Activated CD4-positive, alpha-beta T cell treated with anti-CD3 and anti-CD28 coated beads, Interleukin-2, Interleukin-4, amounts not matched to agents 100 ng/mL and 50 ng/mL, durations not matched to agents 16 hours and 8 hours (primary cell): ENCODE measurements at regions not wholly inside any gene's neighbourhood (a gene's known extent, or its start where the extent isn't known, plus 50 kb on each side); places are given as distances from the start of the nearest gene placed in this dataset.
"Not testable (repeated sequence)": the region's sequence is repeated elsewhere in the genome, so short reads cannot be mapped to it uniquely, and the experiment has no call there.

Experiments
- DNase-seq: peaks from one replicate; pipeline ENCODE4 v3.0.0-alpha.2; 2020; ENCODE audit warnings: low spot score

- peak; percentile 3 for DNase-seq
These were observed 171.6 kb downstream of the VAPA start for GRCh38 chr18:10085416-10085815.

GRCh38 chr18:10085876-10086275, 172.1 kb downstream of the VAPA start:
- no peak for DNase-seq

DNA sequence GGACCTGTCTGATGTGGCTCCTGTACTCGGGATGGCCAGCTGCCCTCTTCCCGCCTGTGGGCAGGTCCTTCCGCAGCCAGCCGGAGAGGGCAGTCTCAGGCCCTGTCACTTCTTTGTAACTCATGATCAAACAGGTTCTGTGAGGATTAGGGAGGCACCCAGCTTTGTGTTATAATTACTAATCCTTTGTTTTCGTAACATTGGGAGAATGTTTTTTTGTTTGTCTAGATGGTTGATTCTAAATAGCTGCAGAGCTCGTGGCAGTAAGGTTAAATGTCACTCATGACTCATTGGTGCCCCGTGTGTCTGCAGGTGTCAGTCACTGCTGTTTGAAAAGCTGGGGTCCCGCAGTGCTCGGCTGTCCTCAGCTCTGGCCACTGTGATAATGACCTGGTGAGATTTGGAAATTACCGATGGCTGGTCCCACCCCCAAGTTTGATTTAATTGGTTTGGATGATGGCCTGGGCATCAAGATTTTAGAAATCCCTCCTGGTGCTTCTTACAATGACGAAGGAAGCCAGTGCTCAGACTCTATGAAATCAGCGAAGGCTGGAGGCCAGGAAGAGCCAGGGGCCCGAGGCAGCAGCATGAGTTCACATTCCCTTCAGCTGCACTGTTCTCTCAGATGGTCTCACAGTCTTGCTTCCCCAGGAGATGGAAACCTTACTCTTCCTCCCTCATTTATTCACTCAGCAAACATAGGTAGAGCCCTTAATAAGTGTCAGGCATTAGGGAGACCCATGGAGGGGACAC, 172.8 kb downstream of the VAPA start:
- no peak for DNase-seq

- DNase-seq: no peak
These were observed 174.9 kb downstream of the VAPA start for GRCh38 chr18:10088734-10089133.

DNA sequence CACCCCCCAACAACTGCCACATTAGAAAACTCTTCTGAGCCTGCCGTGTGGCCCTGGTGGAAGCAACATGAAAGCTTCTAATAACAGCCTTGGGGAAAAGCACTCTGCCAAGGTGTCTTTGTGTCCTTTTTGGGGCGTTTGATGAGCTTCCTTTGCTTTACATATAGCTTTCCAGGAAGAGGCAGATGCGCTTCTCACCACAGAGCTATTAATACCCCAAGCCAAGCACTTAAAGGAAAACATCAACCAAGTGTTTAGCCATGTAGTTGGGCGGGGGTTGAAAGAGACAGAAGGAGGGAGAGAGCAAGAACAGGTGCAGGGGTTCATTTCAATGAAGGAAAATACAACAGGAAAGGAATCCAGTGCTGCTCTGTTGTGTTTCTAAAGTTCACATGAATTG, 176.1 kb downstream of the VAPA start:
- no peak for DNase-seq

DNA sequence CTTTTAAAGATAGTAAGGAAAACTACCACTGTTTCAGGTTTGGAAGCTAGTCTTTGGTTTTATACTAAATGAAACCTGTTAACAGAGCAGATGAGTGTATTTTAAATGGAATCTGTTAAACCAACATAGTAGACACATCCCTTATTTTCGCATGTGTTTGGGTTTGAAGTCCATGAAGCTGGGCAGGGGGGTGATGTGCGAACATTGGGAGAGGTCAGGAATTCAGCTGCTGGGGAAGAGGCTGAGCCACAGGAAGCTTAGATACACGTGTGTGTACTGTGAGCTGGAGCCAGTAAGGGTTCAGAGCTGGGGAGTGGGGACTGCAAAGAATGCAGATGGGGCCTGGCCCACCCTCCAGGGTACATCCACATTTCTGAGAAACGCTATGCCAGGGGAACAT, 176.9 kb downstream of the VAPA start:
- DNase-seq: no peak

DNA sequence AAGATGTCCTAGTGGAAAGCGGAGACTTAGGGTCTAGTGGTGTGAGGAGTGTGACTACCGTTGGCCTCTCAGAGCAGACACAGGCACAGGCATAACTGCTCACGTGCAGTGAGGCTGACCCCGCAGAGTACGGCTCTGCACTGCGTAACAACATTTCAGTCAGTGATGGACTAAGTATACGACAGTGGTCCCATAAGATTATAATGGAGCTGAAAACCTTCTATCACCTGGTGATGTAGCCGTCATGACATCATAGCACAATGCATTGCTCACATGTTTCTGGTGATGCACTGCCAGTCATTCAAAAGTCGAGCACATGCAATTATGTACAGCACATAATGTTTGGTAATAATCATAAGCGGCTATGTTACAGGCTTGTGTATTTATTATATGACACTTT, 179.6 kb downstream of the VAPA start:
- no peak for DNase-seq

- no peak for DNase-seq
These were observed 180.3 kb downstream of the VAPA start for GRCh38 chr18:10094154-10094553.

DNA sequence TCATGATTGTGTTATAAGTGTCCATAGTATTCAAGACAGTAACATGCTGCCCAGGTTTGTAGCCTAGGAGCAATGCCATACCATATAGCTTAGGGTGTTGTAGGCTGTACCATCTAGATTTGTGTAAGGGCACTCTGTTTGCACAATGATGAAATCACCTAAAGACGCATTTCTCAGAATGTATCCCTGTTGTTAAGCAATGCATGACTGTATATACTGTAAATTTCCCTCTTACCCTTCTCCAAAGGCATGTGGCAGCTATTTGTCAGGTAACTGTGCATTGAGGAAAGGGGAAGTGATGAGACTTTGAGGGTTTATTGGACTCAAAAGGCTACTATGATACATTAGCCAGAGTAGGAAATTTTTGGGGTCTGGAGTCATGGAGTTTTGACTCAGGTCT, 180.8 kb downstream of the VAPA start:
- DNase-seq: no peak

- DNase-seq: no peak
These were observed 181.5 kb downstream of the VAPA start for GRCh38 chr18:10095356-10095755.

DNA sequence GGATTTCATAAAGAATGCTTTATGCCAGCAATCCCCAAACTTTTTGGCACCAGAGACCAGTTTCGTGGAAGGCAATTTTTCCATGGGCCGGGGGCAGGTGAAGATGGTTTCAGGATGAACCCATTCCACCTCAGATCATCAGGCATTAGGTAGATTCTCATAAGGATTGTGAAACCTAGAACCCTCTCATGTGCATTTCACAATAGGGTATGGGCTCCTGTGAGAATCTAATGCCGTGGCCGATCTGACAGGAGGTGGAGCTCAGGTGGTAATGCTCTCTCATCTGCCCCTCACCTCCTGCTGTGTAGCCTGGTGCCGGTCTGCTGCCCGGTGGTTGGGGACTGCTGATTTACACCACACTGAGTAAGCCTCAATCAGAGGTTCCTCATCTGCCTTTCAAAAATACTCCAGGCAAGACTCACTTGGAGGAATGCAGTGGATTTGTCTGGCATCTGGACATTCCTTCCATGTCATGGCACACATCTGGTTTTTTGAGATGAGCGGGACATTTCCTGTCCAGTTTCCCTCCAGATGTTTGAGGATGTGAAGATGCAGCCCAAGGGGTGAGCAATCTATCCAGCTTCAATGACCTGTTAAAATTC, 185.8 kb downstream of the VAPA start:
- DNase-seq: no peak

DNA sequence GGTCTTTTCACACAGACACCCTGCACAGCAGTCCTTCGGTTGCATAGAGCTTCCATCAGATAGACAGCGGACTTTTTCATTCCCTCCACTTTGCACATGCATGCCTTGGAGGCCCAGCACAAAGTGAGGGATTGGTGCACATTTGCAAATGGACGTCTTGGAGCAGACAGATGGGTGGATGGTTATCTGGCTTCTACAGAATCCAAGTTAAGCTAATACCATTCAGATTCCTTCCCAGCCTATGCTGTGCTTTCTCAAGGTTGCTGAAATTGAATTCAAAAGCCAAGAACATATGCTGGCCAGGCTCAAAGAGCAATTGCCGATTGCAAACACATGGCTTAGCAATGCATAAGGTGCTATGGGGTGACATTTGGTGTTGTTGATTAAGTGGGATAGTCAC, 186.4 kb downstream of the VAPA start:
- no peak for DNase-seq

DNA sequence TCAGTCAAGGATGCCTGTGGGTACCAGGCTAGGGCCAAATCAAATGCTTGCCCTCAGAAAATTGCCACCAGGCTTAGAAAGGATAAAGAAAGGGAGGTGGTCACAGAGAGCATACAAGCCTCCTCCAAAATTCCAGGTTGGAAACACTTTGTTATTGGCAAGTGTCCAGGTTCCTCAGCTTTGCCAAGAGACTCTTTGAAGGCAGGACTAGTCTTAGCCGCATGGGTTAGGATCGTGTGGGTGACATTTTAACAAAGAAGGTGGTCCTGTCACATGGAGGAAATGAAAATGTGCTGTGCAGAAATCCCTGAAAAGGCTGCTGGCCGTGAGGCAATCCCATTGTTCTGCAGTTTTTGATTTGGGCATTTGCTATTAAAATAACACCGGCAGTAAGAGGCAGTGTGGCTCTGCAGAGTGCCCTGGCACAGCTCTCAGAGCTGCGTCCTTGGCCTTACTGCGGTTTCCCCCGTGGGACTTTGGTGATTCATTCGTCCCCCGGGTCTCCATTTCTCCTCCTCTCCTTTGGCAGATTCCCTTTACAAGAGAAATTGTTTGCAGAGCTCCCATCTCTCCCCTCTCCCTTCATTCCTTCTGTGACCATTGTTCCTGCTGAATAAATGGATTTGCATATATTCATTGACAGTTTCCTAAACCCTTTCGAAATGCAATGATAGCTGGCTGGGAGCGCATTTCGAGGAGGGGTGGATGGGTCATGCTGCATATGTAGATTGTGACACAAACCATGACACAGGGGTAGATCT, 187.3 kb downstream of the VAPA start:
- no peak for DNase-seq

DNA sequence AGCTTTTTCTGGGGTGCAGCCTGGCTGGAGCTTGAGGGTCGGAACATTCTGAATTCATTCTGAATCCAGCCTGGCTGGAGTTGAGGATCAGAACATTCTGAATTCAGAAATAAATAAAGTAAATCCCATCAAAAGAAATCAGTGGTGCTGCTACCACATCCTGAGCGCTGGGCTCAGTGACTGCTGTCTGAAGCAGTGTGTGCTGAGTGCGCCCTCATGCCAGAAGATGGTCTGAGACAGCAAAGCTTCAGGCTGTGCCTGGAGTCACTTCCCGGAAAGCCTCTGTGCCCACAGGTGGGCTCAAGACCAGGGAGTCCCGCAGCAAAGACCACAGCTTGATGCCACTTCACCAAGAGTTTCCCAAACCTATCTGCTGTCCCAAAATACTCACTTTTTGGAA, 187.9 kb downstream of the VAPA start:
- DNase-seq: no peak

GRCh38 chr18:10105118-10105517, 191.3 kb downstream of the VAPA start:
- DNase-seq: not testable (repeated sequence)

DNA sequence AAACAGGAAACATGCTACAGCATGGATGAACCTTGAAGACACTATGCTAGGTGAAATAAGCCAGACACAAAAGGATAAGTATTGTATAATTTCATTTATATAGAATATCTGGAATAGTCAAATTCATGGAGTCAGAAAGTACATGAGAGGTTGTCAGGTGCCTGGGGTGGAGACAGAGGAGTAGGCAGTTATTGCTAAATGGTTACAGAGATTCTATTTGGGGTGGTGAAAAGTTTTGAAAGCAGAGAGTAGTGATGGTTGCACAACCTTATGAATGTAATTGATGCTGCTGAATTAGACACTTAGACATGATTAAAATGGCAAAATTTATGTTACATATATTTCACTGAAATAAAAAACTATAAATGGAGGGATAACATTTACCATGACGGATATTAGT, 197.4 kb downstream of the VAPA start:
- DNase-seq: no peak

DNA sequence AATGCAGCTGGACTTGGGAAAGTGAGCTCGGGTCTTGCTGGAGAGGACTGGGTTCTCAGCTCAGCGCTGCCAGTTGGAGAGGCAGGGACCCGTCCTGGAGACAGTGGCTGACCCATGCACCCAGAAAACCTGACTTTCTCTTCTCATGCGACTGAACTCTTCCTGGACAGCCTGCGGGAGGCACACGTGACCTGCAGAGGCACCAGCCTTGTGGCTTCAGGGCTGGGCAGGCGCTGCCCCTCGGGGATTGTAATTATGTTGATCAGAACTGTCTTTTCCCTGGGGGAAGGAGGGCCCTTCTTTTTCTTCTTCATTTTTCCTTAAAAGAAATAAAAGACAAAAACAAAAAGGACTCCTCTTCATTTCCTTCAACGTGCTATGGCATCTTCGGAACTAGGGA, 198.1 kb downstream of the VAPA start:
- DNase-seq: no peak

DNA sequence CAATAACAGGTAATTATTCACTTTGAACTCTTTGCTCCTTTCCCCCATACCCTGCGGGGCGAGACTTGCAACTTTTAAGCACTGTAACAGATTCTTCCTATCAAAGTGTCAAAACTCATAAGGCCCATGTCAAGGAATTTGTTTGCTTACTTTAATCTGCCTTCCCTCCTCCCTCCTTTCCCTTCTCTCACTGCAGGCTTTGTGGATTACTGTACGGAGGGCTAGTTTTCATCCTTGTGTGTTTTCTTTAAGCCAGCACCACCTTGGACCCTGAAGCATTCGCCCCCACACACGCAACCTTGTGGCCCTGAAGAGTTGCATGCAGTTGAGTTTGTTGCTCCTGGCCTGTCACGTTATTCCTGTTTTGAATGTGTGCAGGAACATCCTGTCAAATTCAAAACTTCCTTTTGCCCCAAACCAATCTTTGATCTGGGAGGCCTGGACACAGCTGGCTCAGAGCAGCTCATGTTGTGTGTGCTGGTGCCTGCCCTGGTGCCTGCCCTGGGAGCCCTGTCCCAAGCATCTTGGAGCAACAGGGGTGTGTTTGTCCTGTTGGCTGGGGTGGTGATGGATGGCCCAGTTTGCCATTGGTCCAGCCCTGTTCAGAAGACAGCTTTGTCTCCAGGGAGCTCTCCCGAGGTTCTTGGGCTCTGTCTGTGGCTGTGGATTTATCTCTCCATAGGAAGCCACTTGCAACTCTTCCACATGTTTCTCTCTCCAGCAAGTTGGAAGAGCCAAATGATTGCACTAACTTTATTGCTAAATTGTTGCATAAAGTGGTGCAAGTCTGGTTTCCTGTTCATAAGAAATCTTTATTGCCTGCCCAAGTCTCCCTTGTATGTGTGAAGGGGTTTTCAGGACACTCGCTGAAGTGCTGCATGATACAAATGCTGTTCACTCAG, 199.6 kb downstream of the VAPA start:
- no peak for DNase-seq

GRCh38 chr18:10114717-10115463, 201.1 kb downstream of the VAPA start:
- no peak for DNase-seq

DNA sequence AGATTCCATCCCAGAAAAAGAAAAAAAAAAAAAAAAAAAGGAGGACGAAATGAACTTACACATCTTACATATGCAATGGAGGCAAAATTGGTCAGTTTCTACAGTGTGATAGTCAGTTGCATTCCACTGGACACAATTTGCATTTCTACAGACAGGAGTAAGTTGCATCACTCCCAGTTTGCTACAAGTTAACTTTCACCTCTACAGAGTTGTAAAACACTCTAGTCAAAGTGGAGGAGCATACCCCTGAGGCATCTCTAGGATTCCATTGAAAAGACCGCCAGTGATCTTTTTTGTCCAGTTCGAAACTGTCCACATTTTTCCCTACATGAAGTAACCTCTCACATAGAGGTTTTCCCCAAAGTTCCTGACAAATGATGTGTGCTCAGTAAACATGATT, 202.8 kb downstream of the VAPA start:
- DNase-seq: no peak

DNA sequence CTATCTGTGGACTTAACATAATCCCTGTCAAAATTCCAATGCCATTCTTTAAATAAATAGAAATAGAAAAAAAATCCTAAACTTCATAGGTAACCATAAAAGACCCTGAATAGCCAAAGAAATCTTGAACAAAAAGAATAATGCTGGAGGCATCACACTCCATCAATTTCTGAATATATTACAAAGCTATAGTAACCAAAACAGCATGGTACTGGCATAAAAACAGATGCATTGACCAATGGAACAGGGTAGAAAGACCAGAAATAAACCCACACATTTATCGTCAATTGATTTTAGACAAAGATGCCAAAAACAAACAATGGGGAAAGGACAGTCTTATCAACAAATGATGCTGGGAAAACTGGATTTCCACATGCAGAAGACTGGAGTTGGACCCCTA, 205.7 kb downstream of the VAPA start:
- no peak for DNase-seq

DNA sequence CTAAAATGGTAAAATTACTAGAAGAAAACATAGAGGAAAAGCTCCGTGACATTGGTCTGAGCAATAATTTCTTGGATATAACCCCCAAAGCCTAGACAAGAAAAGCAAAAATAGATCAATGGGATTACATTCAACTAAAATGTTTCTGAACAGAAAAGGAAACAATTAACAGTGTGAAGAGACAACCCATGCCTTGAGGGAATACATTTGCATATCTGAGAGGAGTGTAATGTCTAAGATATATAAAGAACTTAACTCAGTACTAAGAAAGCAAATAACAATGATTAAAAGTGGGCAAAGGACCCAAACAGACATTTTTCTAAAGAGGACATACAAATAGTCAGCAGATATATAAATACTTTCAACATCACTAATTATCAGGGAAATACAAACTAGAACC, 206.2 kb downstream of the VAPA start:
- no peak for DNase-seq
